Embryonic facial prominence (tissue), 1 donor: ENCODE measurements at regions not wholly inside any gene's neighbourhood (a gene's known extent, or its start where the extent isn't known, plus 50 kb on each side); places are given as distances from the start of the nearest gene placed in this dataset.
"Not testable (repeated sequence)": the region's sequence is repeated elsewhere in the genome, so short reads cannot be mapped to it uniquely, and the experiment has no call there.

Experiments used
- DNase-seq: peaks from one replicate; pipeline ENCODE4 v3.0.0-alpha.2; 2016; ENCODE audit errors: extremely low spot score

DNA sequence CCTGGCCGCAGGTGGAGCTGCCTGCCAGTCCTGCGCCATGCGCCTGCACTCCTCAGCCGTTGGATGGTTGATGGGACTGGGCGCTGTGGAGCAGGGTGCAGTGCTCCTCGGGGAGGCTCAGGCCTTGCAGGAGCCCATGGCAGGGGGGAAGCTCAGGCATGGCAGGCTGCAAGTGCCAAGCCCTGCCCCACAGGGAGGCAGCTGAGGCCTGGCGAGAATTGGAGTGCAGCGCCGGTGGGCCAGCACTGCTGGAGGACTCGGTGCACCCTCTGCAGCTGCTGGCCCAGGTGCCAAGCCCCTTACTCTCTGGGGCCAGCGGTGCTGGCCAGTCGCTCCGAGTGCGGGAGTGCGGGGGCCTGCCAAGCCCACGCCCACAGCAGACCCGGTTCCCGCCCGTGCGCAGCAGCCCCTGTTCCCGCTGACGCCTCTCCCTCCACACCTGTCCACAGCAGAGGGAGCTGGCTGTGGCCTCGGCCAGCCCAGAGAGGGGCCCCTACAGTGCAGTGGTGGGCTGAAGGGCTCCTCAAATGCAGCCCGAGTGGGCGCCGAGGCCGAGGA is 275.9 kb upstream of the FRG1 start:
- DNase-seq = no peak

DNA sequence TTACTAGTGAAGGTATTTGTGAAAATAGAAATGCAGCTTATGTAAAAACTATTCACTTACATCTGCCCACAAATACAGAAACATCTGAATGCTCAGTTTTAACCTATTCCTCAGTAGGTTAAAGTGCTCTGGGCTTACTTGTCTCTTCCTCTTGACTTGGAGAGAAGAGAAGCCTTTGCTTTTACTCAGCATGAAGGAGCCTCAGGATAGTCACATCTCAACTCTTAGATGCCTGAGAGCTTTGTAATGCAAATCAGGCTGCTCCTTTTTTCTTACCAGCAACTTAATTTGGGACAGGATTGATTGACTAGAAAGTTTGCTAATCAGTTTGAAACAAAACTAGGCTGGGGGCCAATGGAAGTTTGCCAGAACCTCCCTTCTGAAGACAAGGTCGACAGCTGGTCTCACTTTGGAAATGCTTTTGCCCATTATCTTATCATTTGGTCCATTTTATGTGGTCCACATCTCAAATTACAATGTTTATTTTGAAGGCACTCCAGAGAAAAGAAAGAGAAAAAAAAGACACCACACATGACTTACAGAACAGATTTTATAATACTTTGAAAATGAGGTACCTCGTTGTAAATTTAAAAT is 274.9 kb upstream of the FRG1 start:
- DNase-seq = not testable (repeated sequence)

DNA sequence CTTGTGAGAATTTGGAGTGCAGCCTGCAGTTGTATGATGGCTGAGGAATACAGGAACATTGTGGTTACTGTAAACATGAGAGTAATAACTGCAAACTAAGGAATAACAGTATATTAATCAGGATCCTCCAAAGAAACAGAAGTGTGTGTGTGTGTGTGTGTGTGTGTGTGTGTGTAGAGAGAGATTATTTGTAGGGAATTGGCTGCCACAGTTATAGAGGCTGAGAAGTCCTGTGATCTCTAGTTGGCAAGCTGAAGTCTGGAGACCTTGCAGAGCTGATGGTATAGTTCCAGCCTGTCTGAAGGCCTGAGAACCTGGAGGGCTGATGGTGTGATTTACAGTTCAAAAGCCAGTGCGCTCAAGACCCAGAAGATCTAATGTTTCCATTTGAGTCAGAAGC is 273.3 kb upstream of the FRG1 start:
- peak; percentile 1 for DNase-seq

DNA sequence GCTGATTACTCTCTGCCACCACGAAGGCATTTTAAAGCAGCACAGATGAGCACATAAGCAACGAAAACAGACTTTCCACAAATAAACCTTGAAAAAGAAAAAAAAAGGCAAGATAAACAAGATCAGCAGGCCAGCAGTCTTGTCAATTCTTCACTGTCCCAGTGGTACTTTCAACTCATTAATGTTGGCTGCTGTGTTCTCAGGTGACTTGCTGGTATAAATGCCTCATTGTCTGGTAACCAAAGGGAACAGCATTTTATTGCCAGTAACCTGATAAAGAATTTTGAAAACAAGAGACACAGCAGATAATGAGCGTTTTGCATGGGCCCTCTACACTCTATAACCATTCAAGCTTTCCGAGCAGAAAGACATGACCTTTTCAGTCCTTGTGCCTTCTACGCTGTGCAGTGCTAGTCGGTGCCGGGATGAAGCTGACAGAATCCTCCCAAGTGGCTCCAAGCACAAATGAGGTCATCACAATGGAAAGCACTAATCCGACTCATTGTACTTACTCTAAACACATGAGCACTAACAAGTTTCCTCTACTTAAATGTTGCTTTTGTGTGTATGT is 242.9 kb upstream of the FRG1 start:
- DNase-seq = not testable (repeated sequence)

DNA sequence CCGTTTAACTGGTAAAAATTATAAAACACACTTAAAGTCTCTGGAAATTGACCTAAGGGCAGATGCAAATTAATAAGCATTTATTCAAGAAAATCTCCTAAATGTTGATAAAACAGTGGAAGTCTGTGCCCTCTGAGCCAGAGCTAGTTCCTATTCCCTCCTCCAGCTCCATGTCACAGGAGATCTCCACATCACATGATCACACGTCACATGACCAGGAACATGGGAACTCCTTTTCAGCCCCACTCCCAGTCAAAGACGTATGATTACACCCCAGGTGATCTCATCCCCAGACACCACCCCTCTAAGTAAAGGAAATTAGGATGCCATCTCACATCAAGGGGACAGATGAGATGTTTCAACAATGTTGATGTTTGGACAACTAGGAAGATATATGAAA is 237.7 kb upstream of the FRG1 start:
- not testable (repeated sequence) for DNase-seq

DNA sequence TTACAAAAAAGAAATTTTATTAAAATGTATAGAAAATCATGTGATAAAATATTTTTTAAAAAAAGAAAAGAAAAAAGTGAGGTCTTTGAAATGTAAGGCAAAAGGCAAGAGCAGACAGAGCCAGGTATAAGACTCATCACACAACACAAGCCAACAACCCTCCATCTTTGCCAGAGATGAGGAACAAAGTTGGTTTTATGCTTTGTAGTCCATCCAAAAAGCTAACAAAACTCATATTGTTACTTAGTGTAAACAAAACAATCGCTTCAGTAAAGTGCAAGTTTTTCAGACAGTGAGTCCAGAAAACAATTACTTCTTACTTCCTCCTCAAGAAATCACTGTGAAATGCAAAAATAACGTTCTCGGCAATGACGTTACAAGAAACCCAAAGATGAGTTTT is 233.9 kb upstream of the FRG1 start:
- DNase-seq = not testable (repeated sequence)

DNA sequence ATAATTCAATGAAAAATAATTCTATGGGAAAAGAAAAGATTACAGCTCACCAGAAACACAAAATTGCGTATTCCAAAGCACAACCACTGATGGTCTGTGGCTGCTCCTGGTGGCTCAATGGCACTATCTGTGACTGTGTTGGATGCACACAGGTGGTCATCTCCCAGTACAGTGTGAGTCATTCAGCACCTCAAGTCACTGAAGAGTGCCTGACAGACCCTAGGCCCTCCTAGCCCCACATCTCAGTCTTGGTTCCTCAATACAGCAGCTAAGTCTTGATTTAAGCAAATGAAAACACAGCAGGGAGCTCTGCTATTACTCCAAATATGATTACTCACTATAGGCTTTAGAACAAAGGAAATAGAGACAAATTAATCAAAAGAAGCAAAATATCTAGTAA is 233.4 kb upstream of the FRG1 start:
- DNase-seq = not testable (repeated sequence)

DNA sequence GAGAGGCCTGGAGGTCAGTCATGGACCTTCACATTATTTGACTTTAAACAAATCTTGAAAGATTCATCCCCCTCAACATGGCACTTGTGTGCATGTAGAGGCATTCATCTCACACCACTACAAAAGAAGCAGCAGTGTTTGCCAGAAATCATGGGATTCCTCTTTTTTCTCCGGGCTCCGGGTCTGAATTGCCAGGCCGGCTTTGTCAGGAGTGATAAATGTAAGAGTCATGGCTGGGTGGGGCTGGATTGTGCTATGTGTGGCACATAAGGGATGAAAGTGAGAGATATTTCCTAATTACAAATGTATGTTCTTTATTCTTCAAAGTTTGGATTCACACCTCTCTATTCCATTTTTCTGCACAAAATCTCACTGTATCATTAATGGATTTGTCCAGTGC is 228.7 kb upstream of the FRG1 start:
- not testable (repeated sequence) for DNase-seq

DNA sequence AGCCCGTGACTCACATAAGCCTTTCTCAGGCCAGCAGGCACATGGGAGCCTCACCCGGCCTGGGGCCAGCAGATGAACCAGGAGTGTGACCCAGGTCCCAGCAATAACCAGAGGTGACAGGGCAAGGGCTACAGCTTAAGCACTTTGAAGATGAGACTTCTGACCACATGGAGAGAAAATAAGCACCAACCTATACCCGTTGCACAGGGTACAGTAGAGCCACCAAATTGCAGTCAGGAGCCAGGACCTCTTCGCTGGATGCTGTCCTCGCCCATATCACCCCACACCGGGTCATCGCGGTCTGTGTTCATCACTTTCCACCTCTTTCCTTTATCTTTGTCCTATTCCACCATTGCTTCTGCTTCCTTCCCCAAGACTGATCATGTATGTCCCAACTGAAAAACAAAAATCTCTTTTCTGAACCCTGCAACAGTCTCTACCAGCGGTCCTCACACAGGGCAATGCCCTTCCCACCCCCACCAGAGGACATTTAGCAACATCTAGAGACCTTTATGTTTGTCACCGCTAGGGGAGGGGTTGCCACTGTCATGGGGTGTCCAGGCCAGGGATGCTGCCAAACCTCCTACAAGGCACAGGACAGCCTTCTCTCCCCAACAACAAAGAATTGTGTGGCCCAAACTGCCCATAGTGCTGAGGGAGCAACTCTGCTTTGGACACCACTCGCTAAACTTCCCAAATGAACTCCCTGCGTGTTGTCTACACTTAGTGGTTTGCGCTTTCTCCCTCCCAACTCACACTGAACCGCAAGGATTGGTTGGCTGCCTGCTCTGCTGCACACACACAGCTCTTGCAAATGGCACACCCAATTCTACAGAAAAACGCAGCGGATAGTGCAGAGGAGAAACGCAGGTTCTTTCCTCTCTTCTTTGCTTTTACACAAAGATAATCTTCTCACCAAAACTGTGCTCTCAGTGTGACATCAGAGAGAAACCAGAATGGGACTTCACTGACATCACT is 219.4 kb upstream of the FRG1 start:
- DNase-seq = not testable (repeated sequence)

DNA sequence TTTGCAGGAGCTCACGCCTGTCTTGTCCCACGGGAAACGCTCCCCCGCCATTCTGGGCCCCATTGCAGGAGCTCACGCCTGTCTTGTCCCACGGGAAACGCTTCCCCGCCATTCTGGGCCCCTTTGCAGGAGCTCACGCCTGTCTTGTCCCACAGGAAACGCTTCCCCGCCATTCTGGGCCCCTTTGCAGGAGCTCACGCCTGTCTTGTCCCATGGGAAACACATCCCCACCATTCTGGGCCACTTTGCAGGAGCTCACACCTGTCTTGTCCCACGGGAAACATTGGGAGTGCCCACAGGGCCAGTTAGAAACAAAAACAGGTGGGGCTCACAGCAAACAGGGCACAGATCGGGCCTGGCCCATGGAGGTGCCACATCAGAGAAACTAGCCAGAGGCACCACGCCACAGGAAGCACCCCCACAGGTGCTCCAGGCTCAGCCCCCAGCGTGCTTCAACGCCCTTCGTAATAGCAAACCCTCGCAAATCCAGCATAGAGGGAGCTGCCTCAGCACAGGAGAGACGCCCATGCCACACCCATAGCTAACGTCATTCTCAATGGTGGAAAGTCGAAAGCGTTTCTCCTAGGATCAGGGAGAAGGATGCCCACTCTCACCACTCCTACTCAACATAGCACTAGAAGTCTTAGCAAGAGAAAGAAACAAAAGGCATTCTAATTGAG is 218.2 kb upstream of the FRG1 start:
- not testable (repeated sequence) for DNase-seq

DNA sequence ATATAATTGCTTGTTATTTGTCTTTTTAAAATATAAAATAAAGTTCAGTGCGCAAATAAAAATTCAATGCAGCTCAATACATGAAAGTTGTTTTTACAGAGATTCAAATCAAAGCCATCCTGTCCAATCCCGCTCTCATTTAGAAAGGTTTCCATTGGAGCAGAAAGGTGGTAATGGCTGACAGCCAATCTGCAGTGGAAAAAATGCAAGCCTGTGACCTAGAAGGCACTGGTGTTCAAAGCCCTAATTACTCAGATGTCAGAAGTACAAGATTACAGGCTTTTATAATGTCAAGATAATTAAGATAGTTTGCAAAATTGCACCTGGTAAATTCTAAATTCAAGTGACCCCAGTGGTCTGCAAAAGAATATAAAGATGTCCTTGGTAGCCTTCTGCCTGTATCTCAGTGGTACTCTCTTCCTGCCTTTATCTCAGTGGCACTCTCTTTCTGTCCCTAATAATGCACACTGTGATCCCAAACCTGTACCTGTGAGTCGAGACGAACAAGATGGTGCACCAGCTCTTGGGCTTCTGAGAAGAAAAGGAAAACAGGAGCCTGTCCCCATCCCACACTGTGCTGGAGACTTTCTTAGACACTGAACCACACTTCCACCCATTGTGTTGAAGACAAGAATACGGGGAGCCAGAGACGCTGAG is 212.6 kb upstream of the FRG1 start:
- not testable (repeated sequence) for DNase-seq

DNA sequence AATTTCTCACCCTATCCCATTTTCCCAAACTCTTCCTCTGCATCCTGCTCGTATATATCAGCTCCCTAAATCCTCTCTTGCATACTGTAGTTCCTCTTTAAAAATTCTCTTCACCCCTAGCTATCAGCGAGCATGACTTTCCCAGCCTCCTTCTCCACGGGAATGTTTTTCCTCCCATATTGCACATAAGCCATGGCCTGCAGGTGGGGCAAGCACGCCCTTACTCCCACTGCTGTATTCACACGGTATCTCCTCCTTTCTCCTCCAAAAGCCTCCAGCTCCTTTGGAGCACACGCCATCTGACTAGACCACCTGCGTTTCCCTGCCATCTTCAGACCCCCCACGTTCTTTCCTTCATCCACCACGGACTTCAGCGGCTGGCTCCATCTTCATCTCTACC is 208.7 kb upstream of the FRG1 start:
- DNase-seq = not testable (repeated sequence)

DNA sequence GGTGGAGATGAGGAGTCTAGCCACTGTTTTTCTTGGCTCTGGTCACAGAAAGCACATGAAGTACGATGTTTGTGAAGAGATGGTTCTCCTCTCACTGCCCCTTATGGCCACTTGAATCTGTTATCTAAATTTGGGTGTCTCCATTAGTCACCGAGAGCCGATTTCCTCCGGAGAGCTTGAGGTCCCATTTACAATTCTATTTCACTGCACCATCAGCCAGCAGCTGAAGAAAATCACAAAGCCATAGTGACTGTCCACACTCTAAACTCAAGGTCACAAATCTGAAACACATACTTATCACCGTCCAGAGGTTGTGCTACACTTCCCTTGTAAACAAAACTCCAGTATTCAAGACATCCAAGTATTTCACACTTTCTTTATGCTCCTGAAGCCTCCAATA is 207.2 kb upstream of the FRG1 start:
- DNase-seq = not testable (repeated sequence)

DNA sequence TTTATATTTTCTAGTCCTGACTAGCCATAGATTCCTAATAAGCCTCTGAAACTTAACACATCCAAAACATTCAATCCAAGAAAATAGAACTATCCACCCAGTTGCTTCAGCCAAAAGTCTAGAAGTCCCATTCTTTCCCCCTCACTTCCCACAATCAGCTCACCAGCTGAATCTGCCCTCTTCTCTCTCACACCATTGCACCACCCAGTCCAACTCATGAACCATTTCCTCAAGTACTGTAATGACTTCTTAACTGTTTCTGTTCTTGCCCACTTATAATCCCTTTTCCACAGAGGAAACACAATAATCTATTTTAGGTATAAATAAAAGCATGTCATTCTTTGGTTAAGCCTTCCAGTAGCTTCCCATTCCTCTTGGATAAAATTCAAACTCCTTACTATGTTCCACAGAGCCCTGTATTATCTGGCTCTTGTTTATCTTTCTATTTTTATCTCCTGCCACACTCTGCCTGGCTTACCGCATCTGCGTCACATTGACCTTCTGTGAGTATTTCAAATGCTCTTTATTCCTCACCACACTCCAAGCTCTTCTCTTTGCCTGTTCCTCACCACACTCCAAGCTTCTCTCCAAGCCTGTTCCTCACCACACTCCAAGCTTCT is 205.9 kb upstream of the FRG1 start:
- not testable (repeated sequence) for DNase-seq

DNA sequence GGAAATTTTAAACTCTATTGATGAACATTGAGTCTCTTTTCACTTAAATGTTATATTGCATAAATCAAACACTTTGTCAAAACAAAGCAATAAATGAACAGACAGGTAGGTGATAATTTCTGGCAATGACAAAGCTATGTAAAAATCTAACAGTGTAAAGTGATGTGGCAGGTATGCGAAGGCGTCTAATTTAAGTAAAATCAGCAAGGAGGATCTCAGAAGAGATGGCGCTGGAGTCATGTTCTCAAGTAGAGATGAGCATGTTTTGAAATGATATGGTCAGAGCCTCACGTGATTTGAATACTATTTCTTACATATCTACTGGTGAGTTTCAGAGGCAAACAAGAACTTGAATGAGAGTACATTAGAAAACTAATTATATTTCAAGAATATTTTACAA is 204.0 kb upstream of the FRG1 start:
- not testable (repeated sequence) for DNase-seq

DNA sequence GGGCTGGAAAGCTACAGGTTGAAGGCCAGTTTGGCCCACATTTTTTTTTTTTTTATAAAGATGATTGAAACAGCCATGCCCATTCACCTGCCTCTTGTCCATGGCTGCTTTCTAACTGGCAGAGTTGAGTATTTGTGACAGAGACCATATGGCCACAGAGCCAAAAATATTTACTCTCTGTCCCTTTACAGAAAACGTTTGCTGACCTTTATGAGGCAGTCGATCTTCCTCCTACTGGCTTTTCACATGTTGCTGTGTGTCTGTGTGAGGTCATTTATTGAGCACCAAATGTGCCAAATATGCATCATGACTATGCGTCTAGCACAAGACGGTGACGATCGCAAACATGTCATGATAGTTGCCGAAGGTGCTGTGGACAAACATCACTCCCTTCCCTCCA is 200.6 kb upstream of the FRG1 start:
- not testable (repeated sequence) for DNase-seq

DNA sequence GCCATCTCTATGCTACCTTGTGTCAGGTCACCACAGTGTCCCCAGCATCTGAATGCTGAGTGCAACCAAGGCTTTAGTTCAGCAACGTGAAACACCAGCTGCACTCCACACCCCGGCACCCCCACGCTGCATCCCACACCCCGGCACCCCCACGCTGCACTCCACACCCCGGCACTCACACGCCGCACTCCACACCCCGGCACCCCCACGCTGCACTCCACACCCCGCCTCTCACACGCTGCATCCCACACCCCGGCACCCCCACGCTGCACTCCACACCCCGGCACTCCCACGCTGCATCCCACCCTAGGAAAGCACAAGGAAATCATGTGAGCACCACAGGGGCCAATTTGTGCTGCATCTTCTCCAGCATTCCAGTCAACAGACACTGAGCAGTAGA is 199.8 kb upstream of the FRG1 start:
- DNase-seq = no peak

DNA sequence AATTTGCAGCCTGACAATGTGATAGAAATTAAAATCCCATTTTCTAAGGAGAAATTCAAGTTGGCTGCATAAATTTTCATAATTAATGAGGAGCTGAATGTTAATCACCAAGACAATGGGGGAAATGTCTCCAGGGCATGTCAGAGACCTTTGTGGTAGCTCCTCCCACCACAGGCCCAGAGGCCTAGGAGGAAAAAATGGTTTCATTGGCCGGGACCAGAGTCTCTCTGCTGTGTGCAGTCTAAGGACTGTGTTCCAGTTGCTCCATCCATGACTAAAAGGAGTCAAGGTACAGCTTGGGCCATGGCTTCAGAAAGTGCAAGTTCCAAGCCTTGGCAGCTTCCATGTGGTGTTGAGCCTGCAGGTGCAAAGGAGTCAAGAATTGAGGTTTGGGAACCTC is 187.6 kb upstream of the FRG1 start:
- DNase-seq = not testable (repeated sequence)

DNA sequence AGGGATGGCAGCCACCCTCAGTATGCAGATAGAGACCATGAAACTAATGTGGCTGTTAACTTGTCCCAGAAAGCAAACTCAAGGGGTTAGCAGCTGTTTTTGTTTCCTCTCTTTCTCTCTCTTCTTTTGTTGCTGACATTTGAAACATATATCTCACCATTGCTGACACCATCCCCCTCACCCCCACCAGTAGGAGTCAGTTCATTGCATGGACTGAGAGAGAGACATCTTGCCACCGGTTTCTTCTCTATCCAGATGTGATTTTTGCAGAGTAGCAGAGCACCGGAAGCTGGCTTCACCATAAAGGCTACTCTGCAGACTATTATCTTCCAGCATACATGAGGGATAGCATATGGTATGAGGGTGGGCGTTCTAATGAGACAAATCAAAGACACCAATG is 177.1 kb upstream of the FRG1 start:
- DNase-seq = no peak

DNA sequence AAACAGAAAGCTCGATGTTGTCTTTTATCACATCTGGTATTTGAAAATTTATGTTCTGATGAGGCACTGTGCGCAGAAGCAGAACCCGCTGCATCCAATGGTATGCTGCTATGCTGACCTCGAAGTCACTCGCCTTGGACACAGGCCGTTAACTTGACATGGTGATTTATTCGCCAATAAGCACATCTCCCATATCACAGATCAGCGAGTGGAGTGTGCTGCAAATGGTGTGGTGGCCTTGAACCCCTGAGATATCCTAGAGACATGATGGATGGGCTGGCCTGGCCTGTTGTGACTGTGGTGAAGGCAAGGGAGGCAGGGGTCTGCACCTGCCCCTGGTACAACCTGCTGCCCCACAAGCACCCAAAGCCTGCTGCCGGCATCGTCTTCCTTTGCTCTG is 175.4 kb upstream of the FRG1 start:
- no peak for DNase-seq

DNA sequence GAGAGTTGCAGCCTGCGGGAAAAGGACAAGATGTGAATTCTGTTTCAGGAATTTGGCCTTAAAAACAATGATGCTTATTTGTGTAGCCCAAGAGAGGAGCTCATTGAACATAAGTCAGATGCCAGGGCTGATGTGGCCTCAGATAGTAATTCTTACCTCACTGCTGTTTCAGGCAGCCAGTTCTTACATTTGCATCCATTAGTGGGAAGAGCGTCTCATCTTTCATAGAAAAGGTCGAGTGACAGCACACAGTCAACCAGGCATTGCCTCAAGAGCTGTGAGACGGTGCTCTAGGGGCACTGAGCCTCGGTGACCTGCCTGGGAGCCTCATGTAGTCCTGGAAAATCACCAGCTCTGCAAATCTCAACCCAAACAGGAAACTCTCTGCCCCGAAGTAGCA is 174.9 kb upstream of the FRG1 start:
- DNase-seq = no peak
